HG03571 (cell line): ENCODE measurements at regions not wholly inside any gene's neighbourhood (a gene's known extent, or its start where the extent isn't known, plus 50 kb on each side); places are given as distances from the start of the nearest gene placed in this dataset.
"Not testable (repeated sequence)": the region's sequence is repeated elsewhere in the genome, so short reads cannot be mapped to it uniquely, and the experiment has no call there.

ENCODE experiments used
- ATAC-seq: cut with Tn5 transposase; IDR thresholded peaks from one replicate; pipeline ENCODE4 v1.9.1; 2021; ENCODE audit not compliant: unreplicated experiment

DNA sequence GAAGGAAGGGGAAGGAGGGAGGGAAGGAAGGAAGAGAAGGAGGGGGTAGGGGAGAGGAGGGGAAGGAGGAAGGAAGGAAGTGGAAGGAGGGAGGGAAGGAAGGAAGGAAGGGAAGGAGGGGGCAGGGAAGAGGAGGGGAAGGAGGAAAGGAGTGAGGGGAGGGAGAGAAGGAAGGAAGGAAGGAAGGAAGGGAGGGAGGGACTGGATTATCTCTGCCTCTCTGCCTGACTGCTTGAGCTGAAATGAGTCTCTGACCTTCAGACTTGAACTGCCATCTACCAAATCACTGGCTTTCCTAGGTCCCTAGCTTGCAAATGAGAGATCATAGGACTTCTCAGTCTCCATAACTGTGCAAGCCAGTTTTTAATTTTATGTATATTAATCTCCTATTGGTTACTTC lies 436.8 kb downstream of the PREX1 start:
- no peak for ATAC-seq

DNA sequence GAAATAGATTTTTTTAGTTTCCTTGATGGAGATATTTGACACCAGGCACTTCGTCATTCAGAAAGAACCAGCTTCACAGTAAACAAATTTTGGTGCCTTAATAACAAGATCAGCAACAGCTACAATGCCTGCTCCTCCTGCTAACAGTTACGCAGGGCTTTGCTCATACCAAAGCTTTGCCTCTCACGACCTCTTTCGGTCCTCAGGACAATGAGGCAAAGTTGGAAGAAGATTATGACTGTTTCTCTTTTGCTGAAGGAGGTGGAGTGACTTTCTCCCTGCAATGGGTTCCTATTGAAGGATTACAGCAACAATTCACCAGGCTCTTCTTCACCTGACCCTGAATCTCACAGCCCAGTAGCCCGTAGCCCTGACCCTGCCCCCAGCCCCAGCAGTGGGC lies 440.1 kb downstream of the PREX1 start:
- no peak for ATAC-seq

DNA sequence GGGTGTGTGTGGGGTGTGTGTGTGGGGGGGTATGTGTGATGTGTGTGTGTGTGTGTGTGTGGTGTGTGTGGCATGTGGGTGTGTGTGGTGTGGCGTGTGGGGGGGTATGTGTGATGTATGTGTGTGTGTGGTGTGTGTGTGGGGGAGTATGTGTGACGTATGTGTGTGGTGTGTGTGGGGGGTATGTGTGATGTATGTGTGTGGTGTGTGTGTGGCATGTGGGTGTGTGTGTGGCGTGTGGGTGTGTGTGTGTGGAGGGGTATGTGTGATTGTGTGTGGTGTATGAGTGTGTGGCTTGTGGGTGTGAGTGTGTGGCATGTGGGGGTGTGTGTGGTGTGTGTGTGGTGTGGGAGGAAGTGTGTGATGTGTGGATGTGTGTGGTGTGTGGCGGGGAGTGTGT lies 442.3 kb downstream of the PREX1 start:
- ATAC-seq: no peak

DNA sequence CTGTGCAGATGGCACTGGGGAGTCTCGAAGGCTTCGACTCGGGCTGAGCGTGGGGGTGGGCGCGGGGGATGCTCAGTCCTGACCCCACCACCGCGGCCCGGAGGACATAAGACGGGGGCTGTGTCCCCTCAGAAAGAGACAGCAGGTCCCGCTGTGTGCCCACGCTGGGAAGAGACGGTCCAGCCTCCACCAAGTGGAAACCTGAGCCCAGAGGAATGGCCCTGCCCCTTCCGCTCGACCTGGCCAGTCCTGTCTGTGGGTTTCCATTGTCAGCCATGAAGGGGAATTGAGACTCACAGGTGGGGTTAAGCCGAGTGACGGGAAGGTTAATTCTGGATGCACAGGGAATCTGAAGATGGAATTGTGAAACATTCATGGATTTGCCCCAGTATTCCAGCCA lies 442.7 kb downstream of the PREX1 start:
- no peak for ATAC-seq

DNA sequence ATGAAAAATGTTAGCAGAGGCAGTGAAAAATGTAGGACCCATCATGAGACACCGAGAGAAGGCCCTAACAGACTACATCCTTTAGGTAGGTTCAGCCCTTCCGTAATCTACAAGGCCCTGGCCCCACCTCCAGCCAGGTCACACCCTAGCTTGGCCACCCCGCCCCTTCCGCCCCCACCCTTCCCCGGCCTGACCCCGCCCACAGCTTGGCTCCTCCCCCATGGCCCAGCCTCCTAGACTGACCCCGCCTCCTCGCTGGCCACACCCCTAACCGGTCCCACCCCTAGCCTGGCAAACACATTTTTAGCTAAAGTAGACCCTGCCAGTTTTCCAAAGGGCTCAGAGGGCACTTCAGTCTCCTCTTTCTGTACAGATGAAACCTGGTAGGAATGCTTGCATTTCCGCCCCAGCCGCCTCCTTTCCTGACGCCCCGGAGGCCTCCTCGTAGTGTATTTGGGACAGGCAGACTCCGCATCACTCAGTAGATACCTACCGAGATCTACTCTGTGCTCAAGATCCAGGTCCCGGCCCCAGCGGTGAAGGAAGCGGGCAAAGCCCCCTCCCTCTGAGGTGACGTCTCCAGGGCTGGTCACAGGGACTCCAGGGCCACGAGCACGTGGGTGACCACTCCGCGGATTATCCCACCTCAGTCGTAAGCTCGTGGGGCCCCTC lies 443.5 kb downstream of the PREX1 start:
- no peak for ATAC-seq

DNA sequence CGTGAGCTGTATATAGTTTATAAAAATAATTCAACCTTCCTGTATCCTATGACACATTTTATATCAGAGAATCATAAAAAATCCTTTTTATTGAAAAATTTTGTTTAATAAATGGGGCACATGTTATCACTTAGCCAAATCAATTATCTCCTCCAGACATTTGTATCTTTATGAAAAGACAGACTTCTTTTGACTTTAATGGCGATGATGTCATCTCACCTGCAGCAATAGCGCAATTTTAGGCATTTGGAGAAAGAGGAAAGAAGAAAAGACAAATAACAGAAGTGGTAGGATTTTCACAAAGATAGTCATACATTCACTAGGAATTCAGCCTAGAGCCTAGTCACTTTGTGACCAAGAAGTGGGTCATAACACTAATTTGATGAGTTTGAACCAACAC lies 444.5 kb downstream of the PREX1 start:
- ATAC-seq: no peak

DNA sequence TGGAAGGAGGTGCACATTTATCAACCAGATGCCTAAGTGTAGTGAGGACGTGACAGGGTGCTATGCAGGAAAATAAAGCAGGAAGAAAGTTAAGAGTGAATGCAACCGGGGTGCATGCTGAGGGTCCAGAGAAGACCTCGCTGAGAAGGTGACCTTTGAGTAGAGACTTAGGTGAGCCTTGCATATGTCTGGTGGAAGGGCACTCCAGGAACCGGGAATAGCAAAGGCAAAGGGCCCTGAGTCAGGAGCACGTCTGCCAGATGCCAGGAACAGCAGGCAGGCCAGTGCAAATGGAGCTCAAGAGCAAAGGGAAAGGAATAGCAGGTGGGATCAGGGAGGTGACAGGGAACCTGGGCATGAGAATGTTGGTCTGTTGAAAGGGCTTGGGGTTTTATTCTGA lies 445.5 kb downstream of the PREX1 start:
- no peak for ATAC-seq

DNA sequence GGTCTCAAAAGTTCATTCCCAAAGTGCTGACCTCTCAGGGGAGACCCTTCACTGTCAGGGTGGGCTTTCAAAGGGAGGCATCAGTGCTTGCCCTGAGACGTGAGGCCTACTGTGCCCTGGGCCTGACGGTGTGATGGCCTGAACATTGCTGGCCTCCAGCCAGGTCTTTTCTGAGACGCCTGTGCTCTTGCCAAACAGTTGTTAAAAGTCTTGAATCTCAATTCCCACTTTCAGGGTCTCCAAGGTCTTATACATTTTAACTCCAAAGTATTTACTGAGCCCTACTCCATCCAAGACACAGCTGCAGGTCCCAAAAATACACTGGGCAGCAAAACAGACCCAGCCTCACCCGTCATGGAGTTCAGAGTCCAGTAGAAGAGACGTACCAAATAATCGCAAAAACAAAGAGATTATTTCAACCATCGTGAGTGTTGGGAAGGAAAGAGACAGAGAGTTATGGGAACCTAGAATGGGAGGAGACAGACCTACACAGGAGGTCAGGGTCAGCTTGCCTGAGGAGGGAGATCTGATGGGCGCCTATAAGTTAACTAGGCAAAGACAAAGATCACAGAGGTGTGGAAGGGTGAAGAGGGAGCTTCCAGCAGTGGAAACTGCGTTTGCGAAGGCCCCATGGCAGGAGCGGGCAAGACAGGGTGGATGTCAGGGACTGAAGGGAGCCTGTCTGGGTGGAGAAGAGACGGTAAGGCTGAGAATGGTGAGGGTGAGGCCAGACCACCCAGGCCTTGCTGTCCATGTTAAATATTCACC lies 446.3 kb downstream of the PREX1 start:
- no peak for ATAC-seq

DNA sequence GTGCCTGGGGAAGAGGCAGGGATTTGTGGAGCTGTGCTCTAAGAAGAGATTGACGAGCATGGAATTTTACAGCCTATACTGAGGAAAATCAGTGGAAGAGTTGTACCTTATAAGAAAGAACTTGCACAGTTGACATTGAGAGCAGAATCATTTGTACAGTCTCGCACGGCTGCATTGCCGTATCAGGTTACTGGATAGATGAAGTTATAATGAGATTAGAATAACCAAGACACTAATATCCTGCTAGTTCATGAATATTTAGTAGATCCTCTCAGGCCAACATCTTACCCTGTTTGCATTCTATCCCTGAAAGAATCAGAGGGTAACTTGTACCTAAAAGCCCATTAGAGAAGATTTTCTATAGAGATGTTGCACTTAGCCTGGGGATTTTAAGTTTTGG lies 447.1 kb downstream of the PREX1 start:
- ATAC-seq: no peak

DNA sequence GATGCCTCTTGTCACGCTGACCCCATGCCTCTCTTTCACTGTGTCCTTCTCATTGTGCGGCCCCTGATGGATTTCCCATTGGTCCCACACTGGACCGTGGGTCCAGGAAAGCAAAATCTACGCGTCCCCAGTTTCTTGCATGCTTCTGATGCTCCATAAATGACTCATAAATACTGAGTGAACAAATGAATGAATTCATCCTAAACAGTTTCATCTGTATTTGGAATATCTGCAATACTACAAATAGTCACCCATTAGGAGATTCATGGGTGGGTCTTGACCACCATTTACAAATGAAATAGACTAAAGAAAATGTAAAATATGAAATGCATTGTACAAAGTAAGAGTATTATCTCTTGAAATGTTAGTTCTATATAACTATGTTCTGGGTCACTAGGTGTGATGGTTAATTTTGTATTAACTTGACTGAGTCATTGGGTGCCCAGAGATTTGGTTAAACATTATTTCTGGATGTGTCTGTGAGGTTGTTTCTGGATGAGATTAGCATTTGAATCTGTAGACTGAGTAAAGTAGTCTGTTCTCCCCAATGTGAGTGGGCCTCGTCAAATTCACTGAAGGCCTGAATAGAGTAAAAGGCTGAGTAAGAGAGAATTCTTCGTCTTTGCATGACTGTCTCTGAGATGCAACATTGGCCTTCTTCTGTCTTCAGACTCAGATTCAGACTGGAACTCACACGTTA lies 448.7 kb downstream of the PREX1 start:
- ATAC-seq: no peak

DNA sequence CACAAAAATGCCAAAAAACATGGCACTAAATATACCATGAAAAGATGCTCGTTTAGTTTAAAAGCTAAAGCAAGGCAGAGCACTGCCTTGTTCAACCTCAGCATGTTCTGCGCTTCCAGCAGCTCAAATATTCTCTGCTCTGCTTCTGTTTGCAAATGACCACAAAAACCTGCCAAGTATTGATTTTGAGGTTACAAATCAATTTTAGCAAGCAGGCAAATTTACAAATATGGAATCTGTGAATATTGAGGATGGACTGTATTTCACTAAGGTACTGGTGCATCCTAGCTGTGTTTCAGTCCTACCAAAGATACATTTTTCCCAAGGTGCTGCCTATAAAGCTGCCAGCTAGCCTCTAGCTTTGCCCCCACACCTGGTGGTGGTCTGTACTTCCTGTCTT lies 449.9 kb downstream of the PREX1 start:
- ATAC-seq: no peak

DNA sequence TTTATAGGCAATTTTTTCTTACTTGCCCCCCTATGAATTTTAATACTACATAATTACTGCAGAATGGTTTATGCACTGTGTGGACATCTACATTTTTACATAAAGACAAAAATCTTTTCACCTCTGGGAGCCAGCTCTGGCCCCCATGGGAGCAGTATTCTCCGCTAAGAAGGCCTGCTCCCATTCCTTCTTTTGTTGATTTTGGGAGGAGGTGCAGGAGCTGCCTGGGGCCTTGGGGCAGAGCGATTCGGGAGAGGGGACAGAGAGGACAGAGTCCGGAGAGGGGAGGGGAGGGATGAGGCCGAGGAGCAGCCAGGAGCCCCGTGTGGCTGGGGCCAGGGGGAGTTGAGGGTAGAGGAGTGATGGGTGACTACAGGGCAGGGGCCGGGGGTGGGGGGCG lies 452.0 kb downstream of the PREX1 start:
- ATAC-seq: no peak

DNA sequence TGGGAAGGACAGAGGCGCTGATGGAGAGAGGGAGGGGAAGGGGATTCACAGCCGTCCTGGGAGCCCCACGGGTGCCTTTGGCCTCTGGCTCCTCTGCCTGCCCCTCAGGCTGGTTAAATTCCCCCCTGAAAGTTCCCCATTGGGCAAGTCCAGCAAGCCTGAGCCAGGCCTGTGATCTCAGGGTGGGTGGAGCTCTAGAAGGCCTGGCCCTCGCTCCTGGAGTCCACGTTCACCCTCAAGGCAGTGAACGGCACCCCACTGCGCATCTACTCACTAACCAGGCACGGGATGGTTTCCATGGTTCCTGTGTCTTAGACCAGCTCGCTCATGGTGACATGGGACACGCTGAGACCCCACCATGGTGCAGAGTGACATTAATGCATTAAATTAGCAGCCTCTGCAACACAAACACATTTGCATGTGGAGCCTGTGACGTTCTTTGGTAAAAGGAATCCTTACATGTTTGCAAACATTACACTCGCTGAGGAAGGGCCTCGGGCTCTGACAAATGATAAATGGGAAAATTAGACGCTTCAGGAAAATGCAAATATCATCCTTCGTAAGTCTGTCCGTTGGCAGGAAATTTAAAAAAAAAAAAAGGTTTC lies 452.7 kb downstream of the PREX1 start:
- no peak for ATAC-seq

DNA sequence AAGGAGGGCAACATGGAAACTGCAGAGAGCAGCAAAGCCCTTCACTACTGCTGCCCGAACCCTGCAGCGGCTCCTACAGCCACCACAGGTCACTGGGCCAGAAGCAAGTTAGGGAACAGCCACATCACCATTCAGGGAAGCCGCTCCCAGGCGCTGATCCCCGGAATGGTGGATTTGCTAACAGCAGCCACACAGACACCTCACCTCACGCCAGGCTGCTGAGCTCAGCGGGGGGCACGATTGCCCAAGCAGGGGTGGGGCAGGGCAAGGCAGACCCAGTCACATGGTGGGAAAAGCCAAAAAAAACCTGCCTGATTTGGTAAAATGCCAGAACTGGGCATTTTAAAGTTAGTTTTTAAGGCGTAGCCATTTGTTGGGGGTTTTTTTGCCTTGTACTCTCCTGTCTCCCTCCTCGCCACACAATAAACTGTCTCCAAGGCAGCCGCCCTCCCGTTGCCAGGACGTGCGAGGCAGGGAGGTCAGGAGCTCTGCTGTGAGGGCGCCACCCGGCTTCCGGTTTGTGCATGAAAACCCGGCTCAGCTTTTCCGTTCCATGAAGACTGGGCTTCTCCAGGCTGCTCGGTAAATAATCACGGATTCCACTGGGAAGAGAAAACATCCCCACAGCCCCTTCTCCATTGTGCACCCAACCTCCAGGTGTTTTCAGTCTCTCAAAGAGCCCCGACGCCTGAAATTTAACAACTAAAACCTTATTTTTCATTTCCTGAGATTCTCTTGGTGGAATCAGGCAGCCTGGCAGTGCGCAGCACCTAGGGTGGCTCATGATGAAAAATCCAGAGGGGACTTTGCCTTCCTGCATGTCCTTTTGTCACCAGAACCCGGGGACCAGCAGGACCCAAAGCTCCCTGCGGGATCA lies 453.5 kb downstream of the PREX1 start:
- ATAC-seq: not testable (repeated sequence)

DNA sequence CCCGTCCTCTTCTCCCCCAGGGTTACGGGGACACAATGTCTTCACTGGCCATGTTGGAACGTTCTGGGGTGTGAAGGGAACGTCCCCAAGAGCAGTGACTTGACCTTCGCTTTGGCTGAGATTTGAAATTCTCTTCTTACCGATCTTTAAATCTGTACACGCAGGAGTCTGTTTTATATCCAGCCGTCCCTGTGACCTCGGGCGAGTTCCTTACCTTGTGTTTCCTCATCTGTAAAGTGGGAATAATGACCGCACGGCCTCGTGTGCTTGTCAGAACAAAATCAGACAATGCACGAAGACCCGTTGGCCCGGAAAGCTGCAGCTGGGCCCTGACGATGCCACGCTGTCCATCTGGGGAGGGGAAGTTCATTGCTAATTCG lies 454.3 kb downstream of the PREX1 start:
- no peak for ATAC-seq

DNA sequence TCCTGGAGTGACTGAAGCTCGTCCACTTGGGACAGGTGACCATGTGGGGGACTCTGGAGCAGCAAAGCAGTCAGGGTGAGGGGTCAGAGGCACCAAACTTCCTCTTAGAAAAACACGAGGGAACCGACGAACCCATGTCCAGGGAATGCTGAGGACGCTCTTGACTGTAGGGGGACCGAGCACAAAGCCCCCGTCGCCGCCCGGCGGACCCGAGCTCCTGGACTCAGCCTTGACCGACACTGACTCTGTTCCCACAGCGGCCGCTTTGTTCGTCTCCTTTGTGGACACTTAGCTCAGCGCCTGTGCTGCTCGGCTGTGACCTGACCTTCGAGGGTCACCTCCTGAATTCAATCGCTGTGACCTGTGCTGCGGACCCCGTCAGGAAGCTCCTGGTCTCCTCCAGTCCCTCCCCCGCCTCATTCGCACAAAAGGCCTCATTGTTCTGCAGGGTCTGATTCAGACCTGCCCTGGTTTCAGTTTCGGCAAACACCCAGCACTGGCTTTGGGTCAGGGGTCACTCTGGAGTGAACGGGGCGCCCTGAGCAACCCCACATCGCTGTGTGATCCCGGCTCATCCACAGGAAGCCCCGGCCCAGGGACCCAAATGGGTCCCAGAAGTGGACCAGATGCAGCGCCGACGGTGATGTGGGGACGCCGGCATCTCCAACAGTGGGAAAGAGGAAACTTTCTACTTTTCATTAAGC lies 454.8 kb downstream of the PREX1 start:
- not testable (repeated sequence) for ATAC-seq

DNA sequence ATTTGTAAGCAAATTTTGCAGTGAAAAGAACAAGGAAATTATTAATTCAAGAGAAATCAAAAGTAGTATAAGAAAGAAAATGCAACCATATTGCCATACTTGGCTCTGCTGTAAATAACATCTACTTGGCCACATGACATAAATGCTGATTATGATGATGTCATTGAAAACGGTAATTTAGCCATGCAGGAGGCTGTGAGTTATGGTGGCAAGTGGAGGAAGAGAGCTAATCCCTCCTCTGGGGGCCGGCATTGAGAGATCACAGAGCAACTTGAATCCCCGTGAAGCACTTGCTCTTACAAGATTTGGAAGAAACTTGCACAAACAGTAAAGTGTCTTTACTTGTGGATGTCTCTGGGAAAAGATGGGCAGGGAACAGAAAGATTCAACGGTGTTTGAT lies 456.6 kb downstream of the PREX1 start:
- no peak for ATAC-seq

DNA sequence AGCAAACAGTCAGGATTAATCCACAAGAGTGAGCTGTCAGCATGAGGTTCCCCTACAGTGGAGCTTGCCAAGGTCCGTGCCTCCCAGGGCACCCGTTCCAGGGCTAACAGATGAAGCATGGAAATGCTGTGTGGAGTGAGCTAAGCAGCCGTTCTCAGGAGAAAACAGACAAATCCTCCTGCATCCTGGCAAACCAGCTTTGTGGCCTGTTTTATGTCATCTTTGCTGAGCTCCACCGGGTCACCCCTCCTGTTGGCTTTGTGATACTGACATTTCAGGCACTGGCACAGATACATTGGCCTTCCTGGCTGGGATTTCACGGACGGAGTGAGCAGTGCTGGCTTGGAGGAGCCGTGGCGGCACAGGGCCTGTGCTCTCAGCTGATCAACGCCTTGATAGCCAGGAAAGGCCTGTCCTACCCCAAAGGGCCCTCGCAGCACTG lies 459.2 kb downstream of the PREX1 start:
- not testable (repeated sequence) for ATAC-seq

DNA sequence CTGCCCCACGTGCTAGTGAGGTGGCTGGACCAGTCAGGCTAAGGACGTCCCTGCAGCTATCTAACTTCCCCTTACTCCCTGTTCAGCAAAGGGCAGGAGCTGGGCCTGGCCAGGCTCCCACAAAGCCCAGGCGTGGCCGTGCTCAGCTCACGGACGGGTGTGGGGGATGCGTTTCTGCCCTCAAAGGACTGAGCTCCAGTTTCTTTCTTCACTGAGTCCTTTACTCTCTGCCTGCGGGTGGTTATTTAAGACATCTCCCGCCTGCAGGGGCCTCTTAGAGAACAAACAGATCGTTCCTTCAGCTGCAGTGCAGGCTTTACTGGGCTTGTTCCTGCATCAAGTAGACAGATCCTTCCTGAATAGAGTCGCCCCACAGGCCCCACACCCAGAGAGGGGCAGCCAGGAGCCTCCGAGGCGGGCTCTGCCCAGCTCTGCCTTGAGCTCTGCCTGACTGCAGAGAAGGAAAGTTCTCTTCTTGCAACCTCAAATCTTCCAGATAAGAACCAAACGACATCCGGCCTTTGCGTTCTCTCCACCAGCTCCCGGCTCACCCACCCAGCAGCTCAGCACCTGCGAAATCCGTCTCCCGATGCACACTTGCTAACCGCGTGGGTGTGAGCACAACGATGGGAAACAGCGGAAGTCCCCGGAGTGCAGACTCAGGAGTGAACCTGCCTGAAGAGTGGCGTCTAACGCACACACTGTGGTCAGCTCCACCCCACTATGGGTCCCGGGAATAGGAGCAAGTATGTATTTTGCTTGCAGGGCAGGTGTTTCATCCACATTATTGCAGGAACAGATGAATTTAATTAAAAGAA lies 460.0 kb downstream of the PREX1 start:
- ATAC-seq: not testable (repeated sequence)
